Psoas muscle (tissue), 7 donors: ENCODE measurements at regions not wholly inside any gene's neighbourhood (a gene's known extent, or its start where the extent isn't known, plus 50 kb on each side); places are given as distances from the start of the nearest gene placed in this dataset.

Source experiments
- ATAC-seq, 4 donors: fragments of 200-7000 bp; cut with Tn5 transposase; one replicate each; pipeline ENCODE4 v1.9.1; 2020; ENCODE audit warnings: moderate library complexity in 3 of 4, mild to moderate bottlenecking in 2 of 4
- DNase-seq, 2 donors: peaks; one replicate each; pipeline ENCODE4 v3.0.0-alpha.2; 2020
- H3K27ac ChIP-seq: fragments of 200-600 bp; one replicate; pipeline ENCODE4 v1.8.0; 2022
- H3K27me3 ChIP-seq, 3 donors: fragments of 200-600 bp in 1 of 3; one replicate each; pipeline versions ENCODE4 v1.6.1 to v1.8.0; 2013 to 2022; ENCODE audit warnings: low read length in 2 of 3, mild to moderate bottlenecking in 2 of 3, moderate library complexity in 1 of 3; ENCODE audit not compliant: insufficient read depth in 3 of 3
- H3K36me3 ChIP-seq, 2 donors: fragments of 200-600 bp in 1 of 2; one replicate each; pipeline versions ENCODE4 v1.6.1 to v1.8.0; 2013 to 2022; ENCODE audit warnings: low read depth in 1 of 2, mild to moderate bottlenecking in 1 of 2, moderate library complexity in 1 of 2; ENCODE audit not compliant: insufficient read depth in 1 of 2
- H3K4me1 ChIP-seq: fragments of 200-600 bp; one replicate; pipeline ENCODE4 v1.8.0; 2022
- H3K4me3 ChIP-seq: fragments of 200-600 bp; one replicate; pipeline ENCODE4 v1.8.0; 2022; ENCODE audit warnings: mild to moderate bottlenecking
- H3K9me3 ChIP-seq: fragments of 200-600 bp; one replicate; pipeline ENCODE4 v1.8.0; 2022
- CTCF ChIP-seq: fragments of 200-600 bp; IDR thresholded peaks from one replicate; pipeline ENCODE4 v1.8.0; 2022; ENCODE audit warnings: antibody characterized with exemption
- WGBS, 3 donors: extraction: QIAGEN DNeasy Blood & Tissue Kit; methylation state at CpG; one replicate each; pipeline versions ENCODE4 v1.1.6 to v1.1.7; 2013; 5-methylcytosine and 5-hydroxymethylcytosine counted together
- intact Hi-C, 2 donors: fragments of 100-400 bp; cut with DNase I; formaldehyde crosslinking; loops; one replicate each; pipeline versions ENCODE4 v1.11.0 to v1.14.2; 2022
- donor health status: healthy with polysubstance abuse.
- donor health status: DM: no; HTN: no; CAD: no; lungs with moderate emphysema.
- donor health status: Bipolar disorder and iron deficiency.
- donor health status: healthy.
- donor health status: DM: yes; HTN: yes; CAD: no.
- donor health status: DM: no; HTN: no; CAD: no.
- donor health status: DM: yes; HTN: yes; CAD: no.

GRCh38 chr15:62816342-62817069 lies 226.0 kb upstream of the TPM1 start:
- no peaks in the 10 kb centered on the region for H3K27me3 ChIP-seq
- peaks cover 21% of the 10 kb centered on the region for H3K4me1 ChIP-seq
- peak; percentile 88 to 97 (median 94) for ATAC-seq
- no peaks in the 10 kb centered on the region for H3K9me3 ChIP-seq
- peaks cover 3 to 30% of the 10 kb centered on the region in 2 donors for H3K36me3 ChIP-seq
- TF ChIP-seq CTCF = no peak
- H3K27ac ChIP-seq = peak overlapping the region; percentile 66
- WGBS, 3 donors = 27 to 65% (median 39%) methylated on average over 4 of the region's 4 CpGs
- peak overlapping the region; percentile 39 for H3K4me3 ChIP-seq
- intact Hi-C loops = no loop called here
- no peak for DNase-seq

GRCh38 chr15:62818691-62819090 lies 223.9 kb upstream of the TPM1 start:
- 97 to 100% (median 100%) methylated on average over 1 of the region's 1 CpG for WGBS, 3 donors
- Histone ChIP-seq H3K4me1 (peaks cover 21% of the 10 kb centered on the region), H3K4me3 (no peak overlapping the region), H3K27me3 (no peaks in the 10 kb centered on the region), H3K36me3 (peaks cover 3 to 36% of the 10 kb centered on the region in 2 donors), H3K9me3 (no peaks in the 10 kb centered on the region), H3K27ac (no peak overlapping the region)
- ATAC-seq = no peak
- TF ChIP-seq CTCF = no peak
- no peak for DNase-seq
- intact Hi-C loops = no loop called here

DNA sequence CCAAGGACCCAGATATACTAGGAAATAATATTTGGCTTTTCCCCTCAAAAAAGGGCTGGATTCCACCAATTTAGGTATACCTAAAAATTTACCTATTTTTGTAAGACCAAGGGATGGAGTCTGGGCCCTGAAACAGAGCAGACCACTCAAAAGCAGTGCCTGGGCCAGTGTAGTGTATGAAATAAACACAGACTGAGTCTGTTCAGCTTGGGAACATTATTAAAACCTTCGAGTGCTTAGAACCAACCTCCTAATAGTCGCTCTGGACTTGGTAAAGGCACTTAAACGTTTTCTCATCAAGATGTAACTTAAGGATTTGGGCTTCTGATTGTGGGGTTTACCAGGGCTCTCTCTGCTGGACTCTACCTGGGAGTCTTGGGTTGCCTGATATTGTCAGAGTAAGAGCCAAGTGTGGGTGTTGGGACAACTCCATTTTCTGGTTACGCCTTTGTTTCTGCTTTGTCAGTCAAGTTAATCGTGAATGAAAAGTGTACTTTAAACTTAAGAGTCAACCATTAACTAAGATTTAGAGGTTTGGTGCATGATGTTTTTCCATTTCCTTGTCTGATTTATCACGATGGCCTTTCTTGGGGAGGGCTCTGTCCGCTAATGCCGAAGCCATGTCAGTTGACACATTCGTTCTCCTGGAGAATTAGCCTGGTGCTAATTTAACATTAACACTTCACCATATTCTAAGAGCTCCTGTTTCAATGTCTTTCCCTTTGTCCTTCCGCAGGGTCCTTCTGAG lies 221.0 kb upstream of the TPM1 start:
- peaks cover 0 to 36% of the 10 kb centered on the region in 2 donors for H3K36me3 ChIP-seq
- WGBS, 3 donors = 89 to 95% (median 93%) methylated on average over 10 of the region's 10 CpGs
- H3K9me3 ChIP-seq = no peaks in the 10 kb centered on the region
- H3K4me1 ChIP-seq = peaks cover 7% of the 10 kb centered on the region
- no peak for ATAC-seq
- intact Hi-C loops = no loop called here
- no peak overlapping the region for H3K27ac ChIP-seq
- H3K4me3 ChIP-seq = no peak overlapping the region
- TF ChIP-seq CTCF = no peak
- H3K27me3 ChIP-seq = no peaks in the 10 kb centered on the region
- DNase-seq = no peak

GRCh38 chr15:62822228-62822627 lies 220.3 kb upstream of the TPM1 start:
- Histone ChIP-seq H3K9me3 (no peaks in the 10 kb centered on the region), H3K4me1 (peaks cover under 1% of the 10 kb centered on the region), H3K36me3 (peaks cover 0 to 36% of the 10 kb centered on the region in 2 donors), H3K4me3 (no peak overlapping the region), H3K27me3 (no peaks in the 10 kb centered on the region), H3K27ac (no peak overlapping the region)
- DNase-seq (no peak), ATAC-seq (no peak)
- 81 to 99% (median 91%) methylated on average over 4 of the region's 4 CpGs for WGBS, 3 donors
- intact Hi-C loops = no loop called here
- TF ChIP-seq CTCF = no peak
